ENCODE measurements at regions not wholly inside any gene's neighbourhood (a gene's known extent, or its start where the extent isn't known, plus 50 kb on each side); places are given as distances from the start of the nearest gene placed in this dataset.

DNA sequence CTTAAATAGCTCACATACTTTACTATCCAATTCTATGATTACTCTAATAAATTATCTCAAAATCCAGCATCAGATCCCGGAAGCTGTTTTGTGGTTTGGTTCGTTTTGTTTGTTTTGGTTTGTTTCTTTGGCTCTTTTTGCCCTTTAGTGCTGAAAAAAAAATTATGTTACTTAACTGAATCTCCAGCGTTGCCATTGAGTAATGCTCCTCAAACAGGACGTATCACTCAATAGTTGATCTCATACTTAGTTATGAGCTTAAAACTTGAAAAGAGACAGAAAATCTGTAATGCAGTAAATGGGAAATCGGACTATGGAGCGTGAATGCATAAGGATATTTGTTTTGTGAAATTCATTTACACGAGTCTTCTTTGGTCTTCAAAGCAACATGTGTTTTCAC is 533.8 kb upstream of the TMPRSS15 start:
- TF ChIP-seq EZH2phosphoT487 (IDR thresholded peaks at IDR 0.05; ENCODE audit: low read length): no peak
- TF ChIP-seq CTCF (IDR thresholded peaks at IDR 0.05; ENCODE audit: low read length): no peak

Data from MM.1S (cell line).